HG02981 (cell line): ENCODE measurements at regions not wholly inside any gene's neighbourhood (a gene's known extent, or its start where the extent isn't known, plus 50 kb on each side); places are given as distances from the start of the nearest gene placed in this dataset.
"Not testable (repeated sequence)": the region's sequence is repeated elsewhere in the genome, so short reads cannot be mapped to it uniquely, and the experiment has no call there.

Experiments used
- ATAC-seq: cut with Tn5 transposase; IDR thresholded peaks from one replicate; pipeline ENCODE4 v1.9.1; 2021; ENCODE audit warnings: mild to moderate bottlenecking, moderate library complexity; ENCODE audit not compliant: unreplicated experiment

DNA sequence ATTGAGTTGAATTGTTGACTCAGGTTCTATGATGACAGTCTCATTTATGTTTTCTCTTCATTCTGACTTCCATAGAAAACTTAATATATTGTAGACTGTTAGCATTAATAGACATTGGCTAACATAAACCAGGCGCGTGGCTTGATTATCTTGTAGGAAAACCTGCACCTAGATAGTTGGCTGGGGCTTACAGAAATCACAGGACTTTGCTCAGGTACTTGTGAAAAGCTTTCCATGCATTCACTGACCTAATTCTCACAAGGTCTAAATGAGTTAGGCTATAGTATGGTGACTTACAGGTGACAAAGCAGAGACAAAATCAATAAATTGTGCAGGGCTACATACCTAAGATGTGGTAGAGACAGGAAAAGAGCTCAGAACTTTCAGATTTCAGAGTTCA, 212.8 kb downstream of the GPAT3 start:
- ATAC-seq = no peak

DNA sequence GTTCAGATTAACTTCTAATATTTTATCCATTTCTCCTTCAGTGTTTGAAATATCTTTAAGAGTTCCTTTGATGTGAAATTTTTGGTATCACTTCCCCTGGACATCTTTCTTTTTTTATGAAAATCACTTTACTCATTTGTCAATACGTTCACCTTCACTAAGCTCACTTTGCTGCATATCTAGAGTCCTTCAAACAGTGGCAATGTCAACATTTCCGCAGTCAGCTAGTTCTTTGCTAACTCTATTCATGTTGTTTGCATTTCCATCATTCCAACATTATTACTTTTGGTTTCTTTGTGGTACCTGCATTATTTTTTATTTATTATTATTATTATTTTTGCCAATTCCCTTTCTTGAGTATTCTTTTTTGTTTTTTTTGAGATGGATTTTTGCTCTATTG, 203.0 kb downstream of the GPAT3 start:
- ATAC-seq = no peak

DNA sequence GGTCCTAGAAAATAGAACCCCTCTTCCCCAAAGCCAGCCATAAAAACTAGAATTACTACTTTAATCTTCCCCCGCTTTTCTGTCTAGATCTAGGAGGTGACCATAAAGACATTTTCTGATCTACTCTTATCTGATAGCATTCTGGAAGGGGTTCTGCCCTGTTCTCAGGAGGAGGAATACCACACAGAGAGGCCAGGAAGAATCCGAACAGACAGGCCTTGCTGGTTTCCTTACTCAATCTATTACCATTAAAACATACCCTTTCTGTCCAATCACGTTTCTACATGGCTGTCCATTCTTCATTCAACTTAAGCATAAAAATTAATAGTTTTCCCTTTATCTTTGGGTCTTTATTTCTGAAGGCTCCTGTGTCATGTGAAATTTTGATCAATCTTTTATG, 198.7 kb downstream of the GPAT3 start:
- ATAC-seq = no peak

- ATAC-seq = no peak
Observed at GRCh38 chr4:83732114-83732635, 196.3 kb downstream of the GPAT3 start.

DNA sequence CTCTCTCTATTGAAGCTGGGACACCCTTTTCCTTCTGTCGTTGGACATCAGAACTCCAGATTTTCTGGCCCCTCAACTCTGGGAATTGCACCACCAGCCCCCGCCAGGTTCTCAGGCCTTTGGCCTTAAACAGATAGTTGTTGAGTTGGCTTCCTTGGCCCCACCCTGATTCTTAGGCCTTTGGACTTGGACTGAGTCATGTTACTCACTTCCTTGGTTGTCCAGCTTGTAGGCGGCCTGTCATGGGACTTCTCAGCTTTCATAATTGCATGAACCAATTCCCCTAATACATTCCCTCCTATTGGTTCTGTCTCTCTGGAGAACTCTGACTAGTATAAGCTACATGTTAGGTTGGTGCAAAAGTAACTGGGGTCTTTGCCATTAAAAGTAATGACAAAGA, 195.7 kb downstream of the GPAT3 start:
- no peak for ATAC-seq

DNA sequence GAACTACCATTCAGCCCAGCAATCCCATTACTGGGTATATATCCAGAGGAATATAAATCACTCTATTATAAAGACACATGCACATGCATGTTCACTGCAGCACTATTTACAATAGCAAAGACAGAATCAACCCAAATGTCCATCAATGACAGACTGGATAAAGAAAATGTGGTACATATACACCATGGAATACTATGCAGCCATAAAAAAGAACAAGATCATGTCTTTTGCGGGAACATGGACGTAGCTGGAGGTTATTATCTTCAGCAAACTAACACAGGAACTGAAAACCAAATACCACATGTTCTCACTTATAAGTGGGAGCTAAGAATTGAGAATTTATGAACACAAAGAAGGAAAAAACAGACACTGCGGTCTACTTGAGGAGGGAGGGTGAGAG, 195.1 kb downstream of the GPAT3 start:
- ATAC-seq = not testable (repeated sequence)

DNA sequence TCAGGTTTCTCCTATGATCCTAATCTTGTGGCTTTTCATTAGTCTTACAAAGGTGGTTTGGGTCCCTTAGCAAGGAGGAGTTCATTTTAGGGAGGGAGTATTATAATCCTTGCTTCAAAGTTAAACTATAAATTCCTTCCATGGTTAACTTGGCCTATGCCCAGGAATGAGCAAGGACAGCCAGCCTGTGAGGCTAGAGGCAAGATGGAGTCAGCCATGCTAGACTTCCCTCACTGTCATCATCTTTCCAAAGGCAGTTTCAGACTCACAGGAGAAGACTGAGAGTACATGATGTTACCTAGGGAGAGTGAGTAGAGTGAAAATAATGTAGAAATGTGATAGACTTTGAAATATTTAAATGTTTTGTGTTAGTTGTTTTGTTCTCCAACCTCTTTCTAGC, 192.3 kb downstream of the GPAT3 start:
- no peak for ATAC-seq

- no peak for ATAC-seq
Observed at GRCh38 chr4:83725336-83726085, 189.6 kb downstream of the GPAT3 start.

DNA sequence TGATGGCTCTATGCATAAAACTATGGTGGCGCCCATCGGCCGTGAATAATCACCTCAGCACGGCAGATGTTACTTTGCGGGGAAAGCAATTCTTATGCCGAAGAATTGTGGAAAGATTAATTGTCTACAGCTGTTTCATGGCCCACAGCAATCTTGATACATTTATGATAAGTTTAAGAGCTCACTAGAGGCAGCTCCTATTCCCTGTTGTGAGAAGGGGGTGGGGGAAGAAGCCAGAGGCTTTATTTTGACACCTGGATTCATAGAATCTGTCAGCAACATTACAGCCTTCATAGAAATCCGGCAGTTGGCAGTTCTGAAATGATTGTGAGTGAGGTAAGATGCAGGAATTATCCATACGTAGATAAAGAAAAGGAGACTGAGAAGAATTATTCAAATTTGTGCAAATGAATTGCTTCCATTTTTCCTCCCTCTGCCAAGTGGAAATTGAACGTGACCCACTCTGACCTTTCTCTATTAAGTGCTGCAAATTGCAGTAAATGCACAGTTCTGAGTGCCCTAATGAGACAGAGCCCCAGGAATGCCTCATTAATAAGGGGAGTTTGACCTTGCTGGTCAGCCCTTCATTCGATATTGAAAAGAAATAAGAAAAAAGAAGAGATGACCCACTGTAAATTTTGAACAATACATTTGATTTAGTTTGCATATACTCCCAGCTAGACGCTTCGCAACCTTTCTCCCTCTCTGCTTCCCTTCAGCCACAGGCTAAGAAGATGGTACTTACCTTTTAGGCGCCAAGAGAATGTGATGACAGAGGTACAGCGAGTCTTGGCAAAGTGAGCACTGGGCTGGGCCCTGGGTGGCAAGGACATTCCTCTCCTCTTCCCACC, 188.8 kb downstream of the GPAT3 start:
- no peak for ATAC-seq

DNA sequence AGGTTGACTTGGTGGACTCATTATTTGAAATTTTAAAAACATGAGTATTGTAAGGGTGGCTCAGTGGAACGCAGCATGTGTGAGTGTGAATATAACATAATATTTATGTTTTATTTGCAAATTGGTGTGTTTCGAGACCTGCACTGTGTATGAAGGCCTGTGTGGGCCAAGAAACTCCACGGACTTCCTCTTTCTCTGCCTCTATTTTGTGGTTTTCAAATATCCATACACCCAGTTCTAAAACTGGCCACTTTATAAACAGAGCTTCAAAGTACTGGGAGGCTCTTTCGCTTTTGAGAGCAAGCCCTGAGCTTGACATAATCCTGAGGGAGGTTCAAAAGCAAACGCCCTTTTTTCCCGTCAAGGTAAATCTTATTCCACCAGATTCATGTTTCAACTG, 187.7 kb downstream of the GPAT3 start:
- ATAC-seq = no peak

DNA sequence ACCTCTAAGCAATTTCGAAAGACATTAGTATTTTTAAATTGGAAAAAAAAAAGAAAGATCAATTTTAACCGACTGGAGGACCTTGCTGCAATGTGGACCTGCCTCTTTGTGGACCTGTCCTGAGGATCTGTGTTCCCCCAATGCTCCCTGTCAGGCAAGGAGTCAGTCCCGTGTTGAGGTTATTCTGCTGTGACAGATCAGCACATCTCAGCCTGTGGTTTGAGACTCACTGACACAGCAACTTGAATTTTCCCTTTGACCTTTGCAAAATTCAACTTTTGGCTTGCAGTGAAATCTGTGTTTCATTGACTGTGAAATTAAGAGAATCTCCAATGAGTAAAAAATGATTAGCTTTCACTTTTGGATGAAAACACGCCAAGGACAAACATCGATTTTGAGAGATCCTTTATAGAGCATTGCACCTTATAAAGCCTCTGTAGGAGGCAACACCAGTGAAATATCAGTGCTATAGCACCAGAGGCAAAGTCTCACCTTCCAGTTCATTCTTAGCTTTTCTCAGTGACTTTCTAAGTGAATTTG, 186.9 kb downstream of the GPAT3 start:
- no peak for ATAC-seq

DNA sequence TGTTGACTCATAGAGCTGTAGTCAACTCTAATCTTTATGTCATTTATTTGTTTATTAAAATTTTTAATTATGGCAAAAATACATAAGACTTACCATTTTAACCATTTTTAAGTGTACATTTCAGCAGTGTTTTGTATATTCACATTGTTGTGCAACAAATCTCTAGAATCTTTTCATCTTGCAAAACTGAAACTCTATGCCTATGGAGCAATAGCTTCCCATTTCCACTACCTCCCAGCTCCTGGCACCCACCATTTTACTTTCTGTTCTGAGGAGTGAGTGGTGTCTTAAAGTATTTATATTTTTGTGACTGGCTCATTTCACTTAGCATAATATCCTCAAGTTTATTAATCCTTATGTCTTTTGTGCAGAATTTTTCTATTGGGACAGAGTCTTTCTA, 181.0 kb downstream of the GPAT3 start:
- ATAC-seq = no peak

- no peak for ATAC-seq
Observed at GRCh38 chr4:83712890-83713289, 177.0 kb downstream of the GPAT3 start.

GRCh38 chr4:83709627-83710026, 173.7 kb downstream of the GPAT3 start:
- ATAC-seq = no peak

DNA sequence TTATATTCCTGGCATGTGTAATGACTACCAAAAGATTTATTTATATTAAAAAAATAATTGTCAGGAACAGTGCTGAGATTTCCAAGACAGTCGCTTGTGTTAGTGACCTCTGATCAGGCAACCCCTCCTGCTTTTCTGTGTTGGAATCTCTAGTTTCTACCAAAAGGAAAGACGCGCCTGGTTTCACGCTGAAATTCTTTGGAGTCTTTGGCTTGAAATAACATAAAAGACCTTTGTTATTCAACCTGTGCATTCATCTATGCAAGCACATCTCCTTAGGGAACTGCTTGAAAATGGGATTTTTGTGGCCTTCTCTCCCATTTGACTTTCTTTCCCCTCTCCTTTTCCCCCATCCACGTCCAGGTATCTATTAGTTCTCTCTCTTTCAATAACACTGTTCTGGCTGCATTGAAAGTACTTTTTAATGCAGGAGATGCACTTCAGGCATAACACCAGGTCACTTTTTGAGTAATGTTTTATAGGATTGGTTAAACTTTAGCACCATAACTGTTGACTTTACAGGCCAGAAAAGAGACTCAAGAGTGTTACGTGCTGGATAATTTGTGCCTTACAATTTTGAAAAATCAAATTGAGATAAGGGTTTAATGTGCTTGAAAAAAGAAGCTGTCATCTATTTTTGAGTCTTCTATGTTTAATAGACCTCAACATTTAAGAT, 172.7 kb downstream of the GPAT3 start:
- ATAC-seq = no peak

GRCh38 chr4:83704786-83705185, 168.9 kb downstream of the GPAT3 start:
- no peak for ATAC-seq

DNA sequence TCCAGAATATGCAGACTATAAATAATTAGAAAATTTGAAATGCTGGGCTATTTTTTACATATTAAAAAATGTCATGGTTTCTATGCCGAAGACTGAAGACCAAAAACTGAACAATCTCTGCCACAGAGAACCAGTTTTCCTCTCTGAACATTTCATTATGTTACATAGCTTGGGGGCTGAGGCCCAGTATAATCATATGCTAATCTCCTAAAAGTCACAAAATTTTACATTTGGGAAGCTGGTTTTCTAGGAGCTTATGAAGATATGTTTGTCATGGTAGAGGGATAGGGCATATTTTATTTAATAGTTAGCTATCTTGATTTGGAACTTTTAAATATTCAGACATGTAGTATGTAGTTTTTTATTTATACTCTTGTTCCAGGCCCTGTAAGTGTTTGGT, 167.8 kb downstream of the GPAT3 start:
- no peak for ATAC-seq

DNA sequence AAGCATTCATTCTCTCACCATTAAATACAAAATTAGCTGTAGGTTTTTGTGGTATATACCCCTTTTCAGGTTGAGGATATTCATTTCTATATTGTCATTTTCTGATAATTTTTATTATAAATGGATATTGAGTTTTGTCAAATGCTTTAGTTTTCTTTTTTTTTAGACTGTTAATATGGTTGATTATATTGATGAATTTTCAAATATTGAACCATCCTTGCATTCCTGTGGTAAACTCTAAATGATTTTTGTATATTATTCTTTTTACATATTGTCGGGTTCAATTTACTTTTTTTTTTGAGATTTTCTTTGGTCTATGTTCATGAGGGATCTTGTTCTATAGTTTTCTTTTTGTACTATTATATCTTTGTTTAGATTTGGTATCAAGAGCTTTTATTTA, 165.1 kb downstream of the GPAT3 start:
- no peak for ATAC-seq

DNA sequence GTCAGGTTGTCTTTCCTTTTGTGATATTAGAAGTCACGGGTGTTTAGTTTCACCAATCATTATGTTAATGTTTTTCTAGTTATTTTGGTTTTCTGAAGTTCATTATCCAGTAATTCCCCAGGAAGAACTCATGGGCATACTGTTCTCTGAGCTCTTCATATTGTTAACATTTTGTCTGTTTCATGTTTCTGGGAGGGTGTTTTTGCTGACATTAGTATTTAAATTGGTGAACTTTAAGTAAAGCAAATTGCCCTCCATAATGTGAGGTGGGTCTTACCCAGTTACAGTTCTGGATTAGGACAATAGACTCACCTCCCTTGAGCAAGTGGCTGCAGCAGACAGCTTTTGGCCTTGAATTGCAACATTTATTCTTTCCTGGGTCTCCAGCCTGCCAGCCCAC, 163.4 kb downstream of the GPAT3 start:
- ATAC-seq = no peak

- ATAC-seq = no peak
Observed at GRCh38 chr4:83692028-83692427, 156.1 kb downstream of the GPAT3 start.

GRCh38 chr4:83686166-83686565, 150.3 kb downstream of the GPAT3 start:
- no peak for ATAC-seq
